ACC112 (cell line): ENCODE measurements at regions not wholly inside any gene's neighbourhood (a gene's known extent, or its start where the extent isn't known, plus 50 kb on each side); places are given as distances from the start of the nearest gene placed in this dataset.
"Not testable (repeated sequence)": the region's sequence is repeated elsewhere in the genome, so short reads cannot be mapped to it uniquely, and the experiment has no call there.

Source experiments
- H2AFZ ChIP-seq: fragments of 200-600 bp; sonication (generic); one replicate; pipeline ENCODE4 v1.6.0; 2017; ENCODE audit warnings: antibody characterized with exemption, low read length; ENCODE audit not compliant: unreplicated experiment
- H3K27ac ChIP-seq: fragments of 200-600 bp; sonication (generic); 2 replicates; pipeline ENCODE4 v1.5.1; 2014; ENCODE audit warnings: low read depth, mild to moderate bottlenecking, antibody characterized with exemption, low read length, moderate library complexity
- H3K27me3 ChIP-seq: fragments of 200-600 bp; sonication (generic); 2 replicates; pipeline ENCODE4 v1.6.1; 2014; ENCODE audit warnings: mild to moderate bottlenecking, antibody characterized with exemption, low read length, moderate library complexity, mixed read lengths; ENCODE audit not compliant: insufficient read depth
- H3K36me3 ChIP-seq: fragments of 200-600 bp; sonication (generic); 2 replicates; pipeline ENCODE4 v1.6.1; 2016; ENCODE audit warnings: mild to moderate bottlenecking, antibody characterized with exemption, low read length, moderate library complexity, mixed read lengths; ENCODE audit not compliant: insufficient read depth
- H3K4me1 ChIP-seq: fragments of 200-600 bp; sonication (generic); one replicate; pipeline ENCODE4 v1.6.1; 2016; ENCODE audit warnings: low read length, mixed read lengths; ENCODE audit not compliant: insufficient read depth, unreplicated experiment, control insufficient read depth
- H3K4me3 ChIP-seq: fragments of 200-600 bp; sonication (generic); 2 replicates; pipeline ENCODE4 v1.5.1; 2014; ENCODE audit warnings: mild to moderate bottlenecking, low read depth, low read length
- H3K79me2 ChIP-seq: fragments of 200-600 bp; sonication (generic); one replicate; pipeline ENCODE4 v1.6.0; 2016; ENCODE audit warnings: low read length; ENCODE audit not compliant: control insufficient read depth, unreplicated experiment, insufficient read depth

DNA sequence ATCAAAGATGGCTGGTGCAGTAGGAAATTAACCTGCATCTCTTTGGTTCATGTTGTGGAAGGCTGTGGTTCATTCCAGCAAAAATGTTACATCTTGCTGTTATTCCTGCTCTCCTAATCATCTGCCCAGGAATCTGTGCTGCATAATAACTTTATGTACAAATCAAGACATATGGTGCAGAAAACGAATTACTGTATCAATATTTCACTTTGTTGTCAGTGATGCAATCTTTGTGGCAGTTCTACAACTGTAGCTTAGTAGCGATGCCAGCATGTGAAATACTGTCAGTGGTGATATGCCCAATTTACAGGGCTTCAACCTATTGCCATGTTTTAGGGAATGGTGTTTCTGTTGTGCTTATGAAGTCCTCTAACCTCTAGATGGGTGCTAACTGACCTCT lies 1114.7 kb downstream of the SOCS6 start:
- Histone ChIP-seq H3K36me3 (no peaks in the 10 kb centered on the region), H3K27ac (no peak overlapping the region), H2AFZ (no peak overlapping the region), H3K4me1 (no peaks in the 10 kb centered on the region), H3K27me3 (no peaks in the 10 kb centered on the region), H3K4me3 (no peak overlapping the region), H3K79me2 (no peaks in the 10 kb centered on the region)

DNA sequence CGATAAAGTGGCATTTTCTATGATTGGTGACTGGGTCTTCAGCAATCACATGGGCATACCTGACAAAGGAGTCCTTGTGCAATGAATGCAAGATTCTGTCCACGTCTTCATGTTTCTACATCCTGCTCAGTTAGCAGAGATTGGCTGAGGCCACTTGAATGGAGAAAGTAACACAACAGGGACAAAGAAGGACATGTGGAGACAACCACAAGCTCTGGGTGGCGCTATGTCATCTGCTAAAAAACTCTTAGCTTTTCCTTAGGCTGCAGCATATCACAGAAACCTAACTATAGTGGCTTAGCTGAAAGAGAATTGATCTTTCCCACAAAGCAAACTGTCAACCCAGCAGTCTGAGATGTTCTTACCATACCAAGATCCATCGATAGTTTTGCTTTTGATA lies 1109.7 kb downstream of the SOCS6 start:
- no peak overlapping the region for H2AFZ ChIP-seq
- H3K36me3 ChIP-seq = no peaks in the 10 kb centered on the region

DNA sequence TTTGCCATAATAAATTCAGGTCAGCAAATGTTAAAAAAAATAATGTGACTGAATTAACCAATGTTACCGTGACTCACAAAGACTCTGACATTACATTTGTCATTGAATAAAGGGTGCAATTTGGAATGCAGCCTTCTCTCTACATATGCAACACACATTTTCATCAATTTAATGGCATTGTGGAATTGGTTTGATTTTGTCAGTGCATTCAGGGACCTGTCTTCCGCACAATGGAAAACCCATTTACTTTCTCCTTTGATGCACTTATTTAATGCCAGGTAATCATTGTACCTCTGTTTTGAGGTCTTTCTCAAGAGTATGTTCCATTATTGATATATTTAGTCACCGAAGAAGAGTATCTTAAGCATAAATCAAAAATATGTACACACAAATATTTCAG lies 1099.3 kb downstream of the SOCS6 start:
- Histone ChIP-seq H3K79me2 (no peaks in the 10 kb centered on the region), H3K36me3 (no peaks in the 10 kb centered on the region), H3K27me3 (no peaks in the 10 kb centered on the region), H3K27ac (no peak overlapping the region), H3K4me3 (no peak overlapping the region), H3K4me1 (no peaks in the 10 kb centered on the region), H2AFZ (no peak overlapping the region)

More for the DNA sequence above, 1109.7 kb downstream of the SOCS6 start:
- Histone ChIP-seq H3K79me2 (no peaks in the 10 kb centered on the region), H3K27me3 (no peaks in the 10 kb centered on the region), H3K4me3 (no peak overlapping the region), H3K4me1 (no peaks in the 10 kb centered on the region), H3K27ac (no peak overlapping the region)

DNA sequence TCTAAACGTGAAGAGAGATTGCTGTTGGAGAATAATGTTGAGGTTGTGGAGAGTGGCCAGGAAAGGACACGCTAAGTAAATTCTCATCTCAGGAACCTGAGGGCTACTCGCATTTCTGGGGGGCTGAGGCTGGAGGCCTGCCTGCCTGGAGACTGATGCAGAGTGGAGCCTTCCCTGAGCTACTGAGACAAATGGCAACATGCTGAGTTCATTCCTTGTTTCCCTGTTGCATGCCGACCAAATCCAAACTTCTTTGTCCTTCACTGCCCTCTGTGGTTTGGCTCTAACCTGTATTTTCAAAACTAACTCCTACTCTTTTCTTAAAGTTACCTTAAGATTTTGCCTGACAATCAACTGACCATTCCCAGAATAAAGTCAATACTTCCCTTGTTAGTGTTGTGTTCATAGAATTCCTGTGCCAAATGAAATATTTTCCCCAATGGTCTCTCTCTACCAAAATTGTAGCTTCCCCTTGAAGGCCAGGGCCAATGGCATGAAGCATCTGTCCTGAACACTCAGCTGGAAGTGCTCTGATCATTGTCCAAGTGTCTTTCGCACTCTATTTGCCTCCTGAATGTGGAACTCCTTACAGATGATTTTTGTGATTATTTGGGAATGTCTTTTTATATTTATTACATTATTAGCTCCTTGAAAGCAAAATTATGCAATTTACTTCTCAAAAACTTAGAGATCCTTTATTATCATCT lies 1085.6 kb downstream of the SOCS6 start:
- no peaks in the 10 kb centered on the region for H3K27me3 ChIP-seq
- H3K4me3 ChIP-seq = no peak overlapping the region
- no peaks in the 10 kb centered on the region for H3K4me1 ChIP-seq
- H2AFZ ChIP-seq = no peak overlapping the region
- H3K36me3 ChIP-seq = no peaks in the 10 kb centered on the region
- H3K27ac ChIP-seq = no peak overlapping the region
- H3K79me2 ChIP-seq = no peaks in the 10 kb centered on the region

DNA sequence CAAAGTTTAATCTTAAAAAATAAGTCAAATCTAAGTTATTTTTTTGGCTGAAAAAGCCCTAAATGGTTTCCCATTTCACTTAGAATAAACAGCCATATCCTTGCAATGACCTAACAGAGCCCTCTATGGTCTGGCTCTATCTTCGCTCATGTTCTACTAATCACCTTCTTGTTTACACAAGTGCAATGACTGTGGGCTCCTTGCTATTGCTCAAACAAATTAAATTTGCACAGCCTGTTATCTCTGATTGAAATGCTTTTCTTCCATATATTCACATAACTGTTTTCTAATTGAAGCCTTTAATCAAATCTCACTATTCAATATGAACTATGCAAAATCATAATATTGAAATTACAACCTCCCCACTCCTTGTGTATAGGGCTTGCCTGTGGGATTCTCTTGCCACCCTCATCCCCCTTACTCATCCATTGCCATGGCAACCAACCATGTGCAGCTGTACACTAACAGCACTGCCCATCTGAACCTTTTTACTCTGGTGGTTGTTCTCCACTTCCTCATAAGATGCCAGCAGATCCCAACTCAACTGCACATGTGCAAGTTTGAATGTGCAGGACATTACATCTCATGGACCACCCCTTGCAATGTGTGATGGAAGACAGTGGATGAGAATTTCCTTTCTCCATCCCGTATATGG lies 1083.2 kb downstream of the SOCS6 start:
- Histone ChIP-seq H2AFZ (no peak overlapping the region), H3K27me3 (no peaks in the 10 kb centered on the region), H3K27ac (no peak overlapping the region), H3K36me3 (no peaks in the 10 kb centered on the region), H3K79me2 (no peaks in the 10 kb centered on the region), H3K4me3 (no peak overlapping the region), H3K4me1 (no peaks in the 10 kb centered on the region)

DNA sequence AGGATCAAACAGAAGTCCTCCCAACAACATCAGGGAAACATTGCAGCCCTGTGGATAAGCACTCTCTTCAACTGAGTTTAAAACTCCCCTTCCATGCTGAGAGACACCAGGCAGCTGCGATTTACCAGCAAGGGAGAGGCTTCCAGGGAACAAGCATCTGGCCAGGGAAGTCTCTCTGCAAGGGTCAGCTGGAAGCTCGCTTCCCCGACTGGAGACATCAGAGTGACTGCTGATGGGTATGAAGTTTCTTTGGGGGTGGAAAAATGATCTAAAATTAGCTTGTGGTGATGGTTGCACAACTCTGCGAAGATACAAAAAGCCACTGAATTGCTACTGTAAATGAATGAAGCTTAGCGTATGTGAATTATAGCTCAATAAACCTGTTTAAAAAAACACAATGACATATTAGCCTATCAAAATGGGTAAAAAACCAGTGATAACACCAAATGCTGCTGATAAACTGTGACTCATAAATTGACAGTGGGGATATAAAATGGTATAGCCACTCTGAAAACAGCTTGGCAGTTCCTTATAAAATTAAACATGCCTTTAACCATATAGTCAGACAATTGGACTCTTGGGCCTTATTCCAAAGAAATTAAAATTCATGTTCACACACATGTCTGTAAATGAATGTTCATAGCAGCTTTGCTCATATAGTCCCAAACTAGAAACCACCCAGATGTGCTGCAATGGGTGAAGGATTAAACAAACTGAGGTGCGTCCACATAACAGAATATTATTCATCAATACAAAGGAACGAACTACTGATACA lies 1082.0 kb downstream of the SOCS6 start:
- Histone ChIP-seq H3K27ac (no peak overlapping the region), H3K79me2 (no peaks in the 10 kb centered on the region), H3K36me3 (no peaks in the 10 kb centered on the region), H3K4me1 (no peaks in the 10 kb centered on the region), H3K27me3 (no peaks in the 10 kb centered on the region), H2AFZ (no peak overlapping the region), H3K4me3 (no peak overlapping the region)

DNA sequence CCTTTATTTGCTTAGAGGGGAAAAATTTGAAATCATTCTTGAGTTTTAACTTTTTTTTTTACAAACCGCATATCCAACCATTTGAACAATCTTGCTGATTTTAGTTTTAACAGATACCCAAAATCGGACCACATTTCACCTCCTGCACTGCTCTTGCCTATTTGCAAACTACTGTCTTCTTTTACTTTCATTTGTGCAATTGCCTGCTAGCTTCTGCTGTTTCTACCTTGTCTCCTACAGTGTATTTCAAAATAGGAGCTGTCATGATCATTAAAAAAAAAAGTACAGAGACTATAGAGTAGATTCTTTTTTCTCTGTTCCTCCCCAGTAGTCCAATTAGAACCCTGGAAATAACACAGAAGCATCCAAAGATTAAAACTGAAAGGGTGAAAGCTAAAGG lies 1081.2 kb downstream of the SOCS6 start:
- no peaks in the 10 kb centered on the region for H3K79me2 ChIP-seq
- no peak overlapping the region for H2AFZ ChIP-seq
- no peaks in the 10 kb centered on the region for H3K27me3 ChIP-seq
- no peak overlapping the region for H3K4me3 ChIP-seq
- H3K27ac ChIP-seq = no peak overlapping the region
- no peaks in the 10 kb centered on the region for H3K36me3 ChIP-seq
- no peaks in the 10 kb centered on the region for H3K4me1 ChIP-seq

DNA sequence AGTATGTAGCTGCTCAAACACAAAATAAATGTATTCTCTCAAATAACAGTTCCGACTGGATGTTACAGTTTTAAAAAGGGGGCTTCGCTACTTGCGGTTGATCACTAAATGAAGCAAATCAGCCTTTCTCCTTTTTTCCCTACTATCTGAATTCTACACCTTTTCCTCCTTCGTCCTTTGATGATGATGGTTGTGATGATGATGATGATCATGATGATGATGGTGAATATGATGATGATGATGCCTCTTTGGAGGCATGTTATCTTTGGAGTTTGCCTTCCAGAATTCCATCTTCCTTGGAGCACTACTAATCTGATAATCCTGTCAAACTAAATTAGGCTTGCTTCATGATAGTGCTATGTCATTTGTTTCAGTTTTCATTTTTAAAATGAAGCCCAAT lies 1073.3 kb downstream of the SOCS6 start:
- Histone ChIP-seq H2AFZ (no peak overlapping the region), H3K27me3 (no peaks in the 10 kb centered on the region), H3K36me3 (no peaks in the 10 kb centered on the region), H3K4me1 (no peaks in the 10 kb centered on the region), H3K4me3 (no peak overlapping the region), H3K27ac (no peak overlapping the region), H3K79me2 (no peaks in the 10 kb centered on the region)

DNA sequence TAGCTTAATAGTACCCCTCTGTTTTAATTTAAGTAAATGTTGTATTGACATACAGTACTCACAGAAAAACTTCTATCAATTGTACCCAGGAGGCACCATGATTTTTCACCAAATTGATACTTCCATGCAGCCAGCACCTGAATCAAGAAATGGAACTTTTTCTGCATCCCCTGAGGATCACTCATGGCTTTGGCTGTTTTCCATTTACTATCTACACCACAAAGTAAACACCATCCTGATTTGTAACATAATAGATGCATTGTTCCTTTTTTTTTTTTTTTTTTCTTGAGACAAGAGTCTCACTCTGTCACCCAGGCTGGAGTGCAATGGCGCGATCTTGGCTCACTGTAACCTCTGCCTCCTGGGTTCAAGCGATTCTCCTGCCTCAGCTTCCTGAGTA lies 1066.8 kb downstream of the SOCS6 start:
- not testable (repeated sequence) for H3K27ac ChIP-seq, H3K4me1 ChIP-seq, H3K79me2 ChIP-seq, H3K27me3 ChIP-seq, H3K4me3 ChIP-seq, H2AFZ ChIP-seq, H3K36me3 ChIP-seq

DNA sequence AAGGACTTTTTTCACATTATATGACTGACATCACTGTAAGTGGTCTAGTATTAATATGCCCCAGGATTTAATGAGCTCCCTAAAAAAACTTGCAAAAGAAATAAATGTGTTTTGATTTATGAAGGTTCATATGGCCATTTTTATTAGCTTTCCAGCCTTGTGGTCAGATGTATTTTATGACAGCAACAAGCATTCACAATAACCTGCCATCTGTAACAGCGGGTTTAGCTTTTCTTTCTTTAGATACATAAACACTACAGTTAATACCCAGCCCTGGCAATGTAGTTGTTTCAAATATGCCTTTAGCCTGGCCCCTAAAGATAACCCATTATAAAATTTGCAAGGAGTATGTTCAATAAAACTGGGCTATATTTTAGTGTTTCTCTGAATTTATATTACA lies 1063.8 kb downstream of the SOCS6 start:
- no peaks in the 10 kb centered on the region for H3K27me3 ChIP-seq
- H3K27ac ChIP-seq = no peak overlapping the region
- no peak overlapping the region for H3K4me3 ChIP-seq
- H3K36me3 ChIP-seq = no peaks in the 10 kb centered on the region
- no peaks in the 10 kb centered on the region for H3K4me1 ChIP-seq
- no peak overlapping the region for H2AFZ ChIP-seq
- no peaks in the 10 kb centered on the region for H3K79me2 ChIP-seq
